ENCODE measurements at regions not wholly inside any gene's neighbourhood (a gene's known extent, or its start where the extent isn't known, plus 50 kb on each side); places are given as distances from the start of the nearest gene placed in this dataset.

- TF ChIP-seq SAP30 (IDR thresholded peaks at IDR 0.05; ENCODE audit: insufficient read depth, insufficient replicate concordance, low read length): no peak
- no peak for TF ChIP-seq CHD7 (IDR thresholded peaks at IDR 0.05; ENCODE audit: insufficient replicate concordance, low read length)
- no peak for TF ChIP-seq CREB1 (IDR thresholded peaks at IDR 0.05)
These were observed 51.6 kb upstream of the POU3F2 start (continued) for GRCh38 chr6:98782772-98783171.
